CD14-positive monocyte (primary cell): ENCODE measurements at regions not wholly inside any gene's neighbourhood (a gene's known extent, or its start where the extent isn't known, plus 50 kb on each side); places are given as distances from the start of the nearest gene placed in this dataset.

ENCODE experiments used
- DNase-seq, 3 donors: peaks; one replicate each; pipeline ENCODE4 v3.0.0-alpha.2; 2011 to 2022
- H2AFZ ChIP-seq: 2 replicates; pipeline ENCODE4 v1.6.0; 2012; ENCODE audit warnings: mild to moderate bottlenecking, low read depth, low read length, inconsistent platforms; ENCODE audit not compliant: insufficient read depth, poor library complexity, severe bottlenecking
- H3K27ac ChIP-seq, 2 donors: 1 replicate in 1 of 2; 2 replicates in 1 of 2; pipeline ENCODE4 v1.5.1; 2012 to 2013; ENCODE audit warnings: low read length in 2 of 2, control low read depth in 1 of 2, inconsistent platforms in 1 of 2, low read depth in 1 of 2, mild to moderate bottlenecking in 1 of 2
- H3K27me3 ChIP-seq, 2 donors: one replicate each; pipeline versions ENCODE4 v1.6.0 to v1.6.1; 2011 to 2013; ENCODE audit warnings: low read length in 2 of 2; ENCODE audit not compliant: control insufficient read depth in 2 of 2, insufficient read depth in 2 of 2
- H3K36me3 ChIP-seq, 2 donors: replicated peaks in 1 of 2; 1 replicate in 1 of 2; 2 replicates in 1 of 2; pipeline versions ENCODE4 v1.5.1 to v1.6.1; 2012 to 2013; ENCODE audit warnings: low read length in 2 of 2, control low read depth in 1 of 2, inconsistent platforms in 1 of 2, mild to moderate bottlenecking in 1 of 2; ENCODE audit not compliant: insufficient read depth in 2 of 2, control insufficient read depth in 1 of 2
- H3K4me1 ChIP-seq, 2 donors: 1 replicate in 1 of 2; 2 replicates in 1 of 2; pipeline versions ENCODE4 v1.5.1 to v1.6.1; 2012 to 2013; ENCODE audit warnings: low read length in 2 of 2, control low read depth in 1 of 2, inconsistent platforms in 1 of 2, mild to moderate bottlenecking in 1 of 2, moderate library complexity in 1 of 2; ENCODE audit not compliant: insufficient read depth in 2 of 2, control insufficient read depth in 1 of 2
- H3K4me2 ChIP-seq: replicated peaks from 2 replicates; pipeline ENCODE3; 2012; ENCODE audit warnings: low read length, moderate library complexity, mild to moderate bottlenecking; ENCODE audit not compliant: poor library complexity, severe bottlenecking; ENCODE audit errors: extremely low read depth
- H3K4me3 ChIP-seq, 3 experiments: fragments of 200-600 bp in 1 of 3; sonication (generic) in 1 of 3; replicated peaks in 1 of 3; 1 replicate in 2 of 3; 2 replicates in 1 of 3; pipeline ENCODE4 v1.5.1; 2011 to 2013; ENCODE audit warnings: low read length in 3 of 3, mild to moderate bottlenecking in 3 of 3, control low read depth in 2 of 3, low read depth in 2 of 3, inconsistent platforms in 1 of 3, moderate library complexity in 1 of 3
- H3K79me2 ChIP-seq: 2 replicates; pipeline ENCODE4 v1.6.0; 2012; ENCODE audit warnings: mild to moderate bottlenecking, control low read depth, inconsistent platforms, low read length, moderate library complexity; ENCODE audit not compliant: insufficient read depth
- H3K9ac ChIP-seq: 2 replicates; pipeline ENCODE4 v1.6.0; 2017; ENCODE audit warnings: low read length, mild to moderate bottlenecking; ENCODE audit not compliant: insufficient read depth, poor library complexity, severe bottlenecking
- H3K9me3 ChIP-seq, 2 donors: replicated peaks in 1 of 2; 1 replicate in 1 of 2; 2 replicates in 1 of 2; pipeline versions ENCODE4 v1.5.1 to v1.6.1; 2012 to 2013; ENCODE audit warnings: low read length in 2 of 2, control low read depth in 1 of 2; ENCODE audit not compliant: control insufficient read depth in 1 of 2, insufficient read depth in 1 of 2
- H4K20me1 ChIP-seq: 2 replicates; pipeline ENCODE4 v1.6.0; 2012; ENCODE audit warnings: mild to moderate bottlenecking, low read length, control low read depth, moderate library complexity; ENCODE audit not compliant: insufficient read depth
- H3K27ac Mint-ChIP-seq, 7 donors: one replicate each; pipeline ENCODE4 v1.8.0; 2020; ENCODE audit warnings: mild to moderate bottlenecking in 7 of 7, mixed read lengths in 7 of 7, moderate library complexity in 6 of 7, inconsistent platforms in 2 of 7
- H3K27me3 Mint-ChIP-seq, 3 donors: one replicate each; pipeline ENCODE4 v1.8.0; 2021 to 2022; ENCODE audit warnings: low read depth in 3 of 3, mild to moderate bottlenecking in 3 of 3, mixed read lengths in 3 of 3, moderate library complexity in 3 of 3, inconsistent platforms in 1 of 3
- H3K36me3 Mint-ChIP-seq, 2 donors: one replicate each; pipeline ENCODE4 v1.8.0; 2020; ENCODE audit warnings: mixed read lengths in 2 of 2, inconsistent platforms in 1 of 2, mild to moderate bottlenecking in 1 of 2
- H3K4me1 Mint-ChIP-seq: one replicate; pipeline ENCODE4 v1.8.0; 2020; ENCODE audit warnings: mild to moderate bottlenecking, mixed read lengths
- H3K4me3 Mint-ChIP-seq, 2 donors: one replicate each; pipeline ENCODE4 v1.8.0; 2020; ENCODE audit warnings: mild to moderate bottlenecking in 2 of 2, mixed read lengths in 2 of 2, moderate library complexity in 1 of 2
- H3K9me3 Mint-ChIP-seq, 7 donors: one replicate each; pipeline ENCODE4 v1.8.0; 2020 to 2022; ENCODE audit warnings: mixed read lengths in 7 of 7, mild to moderate bottlenecking in 6 of 7, moderate library complexity in 6 of 7, inconsistent platforms in 2 of 7
- WGBS: methylation state at CpG from one replicate; pipeline ENCODE4 v1.1.5; 2013; ENCODE audit warnings: missing lambda C conversion rate; ENCODE audit not compliant: insufficient coverage; 5-methylcytosine and 5-hydroxymethylcytosine counted together
- intact Hi-C, 2 donors: fragments of 100-400 bp; cut with micrococcal nuclease; formaldehyde crosslinking; loops; one replicate each; pipeline versions ENCODE4 v1.15.0 to v1.15.1; 2023
- TF ChIP-seq, protein P1 (sequence below): fragments of 200-600 bp; IDR thresholded peaks from one replicate; pipeline ENCODE4 v1.8.0; 2022; ENCODE audit warnings: antibody characterized with exemption, mild to moderate bottlenecking

DNA sequence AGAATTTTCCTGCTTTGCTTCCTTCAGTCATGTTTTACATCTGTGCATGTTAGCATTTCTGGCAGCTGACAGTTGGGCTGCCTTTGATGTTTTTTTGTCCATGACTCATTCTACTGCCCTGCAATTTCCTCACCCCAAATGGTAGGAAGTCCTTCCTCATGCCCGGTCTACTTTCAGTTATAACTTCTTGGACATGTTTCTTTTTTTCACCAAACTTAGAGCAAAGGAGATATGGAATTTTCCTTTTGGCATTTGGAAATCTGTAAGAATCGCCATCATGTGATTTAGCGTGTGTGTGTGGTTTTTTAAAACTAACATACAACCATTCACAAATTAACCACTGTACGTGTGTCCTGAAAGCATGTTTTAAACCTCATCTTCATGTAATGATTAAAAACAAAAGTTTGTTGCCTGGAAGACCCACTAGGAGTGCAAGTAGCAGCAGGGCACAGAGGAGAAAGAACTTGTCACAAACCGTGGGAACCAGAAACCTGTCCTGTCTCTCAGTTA lies 430.7 kb upstream of the CFAP20DC start:
- no CpG with 5 or more reads among the region's 5 CpGs for WGBS
- Histone ChIP-seq H3K4me3 (peak overlapping the region in 1 of 3 experiments; percentile 41), H3K4me1 (peaks cover 21 to 30% of the 10 kb centered on the region in 2 donors), H3K4me2 (peak overlapping the region; percentile 42), H3K36me3 (no peaks in the 10 kb centered on the region), H3K9ac (no peak overlapping the region), H4K20me1 (no peaks in the 10 kb centered on the region), H2AFZ (peak overlapping the region; percentile 9), H3K9me3 (no peaks in the 10 kb centered on the region), H3K27me3 (no peaks in the 10 kb centered on the region), H3K79me2 (no peaks in the 10 kb centered on the region), H3K27ac (peak overlapping the region in 1 of 2 donors; percentile 45)
- peaks cover 0 to 1% (median 0%) of the 10 kb centered on the region in 7 donors for H3K9me3 Mint-ChIP-seq
- peak overlapping the region in 5 of 7 donors; percentile 2 to 83 (median 4) for H3K27ac Mint-ChIP-seq
- DNase-seq: peak; percentile 52 to 78 (median 63)
- H3K4me1 Mint-ChIP-seq: peaks cover 28% of the 10 kb centered on the region
- no peaks in the 10 kb centered on the region for H3K27me3 Mint-ChIP-seq
- TF ChIP-seq, protein P1, sequence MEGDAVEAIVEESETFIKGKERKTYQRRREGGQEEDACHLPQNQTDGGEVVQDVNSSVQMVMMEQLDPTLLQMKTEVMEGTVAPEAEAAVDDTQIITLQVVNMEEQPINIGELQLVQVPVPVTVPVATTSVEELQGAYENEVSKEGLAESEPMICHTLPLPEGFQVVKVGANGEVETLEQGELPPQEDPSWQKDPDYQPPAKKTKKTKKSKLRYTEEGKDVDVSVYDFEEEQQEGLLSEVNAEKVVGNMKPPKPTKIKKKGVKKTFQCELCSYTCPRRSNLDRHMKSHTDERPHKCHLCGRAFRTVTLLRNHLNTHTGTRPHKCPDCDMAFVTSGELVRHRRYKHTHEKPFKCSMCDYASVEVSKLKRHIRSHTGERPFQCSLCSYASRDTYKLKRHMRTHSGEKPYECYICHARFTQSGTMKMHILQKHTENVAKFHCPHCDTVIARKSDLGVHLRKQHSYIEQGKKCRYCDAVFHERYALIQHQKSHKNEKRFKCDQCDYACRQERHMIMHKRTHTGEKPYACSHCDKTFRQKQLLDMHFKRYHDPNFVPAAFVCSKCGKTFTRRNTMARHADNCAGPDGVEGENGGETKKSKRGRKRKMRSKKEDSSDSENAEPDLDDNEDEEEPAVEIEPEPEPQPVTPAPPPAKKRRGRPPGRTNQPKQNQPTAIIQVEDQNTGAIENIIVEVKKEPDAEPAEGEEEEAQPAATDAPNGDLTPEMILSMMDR: no peak
- intact Hi-C loops: no loop called here
- no peaks in the 10 kb centered on the region for H3K36me3 Mint-ChIP-seq
- H3K4me3 Mint-ChIP-seq: peak overlapping the region in 1 of 2 donors; percentile 64

DNA sequence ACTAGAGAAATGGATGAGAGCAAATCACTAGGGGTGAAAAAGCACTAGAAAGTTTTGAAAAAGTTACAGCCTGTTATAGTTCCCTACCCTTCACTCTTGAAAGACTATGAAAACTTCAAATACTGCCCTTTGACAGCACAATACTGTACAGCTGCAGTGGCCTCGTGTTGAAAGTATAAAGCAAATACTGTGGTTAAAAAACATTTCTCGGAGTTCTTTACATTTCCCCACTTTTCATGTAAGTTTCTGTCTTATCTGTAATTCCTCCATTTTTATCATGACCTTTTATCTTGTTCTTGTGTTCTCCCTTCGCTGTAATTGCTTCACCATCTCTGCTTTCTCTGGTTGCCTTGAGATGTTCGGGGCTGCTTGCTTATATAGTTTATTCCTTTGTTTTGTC lies 423.8 kb upstream of the CFAP20DC start:
- no peak overlapping the region for H3K27ac Mint-ChIP-seq
- DNase-seq: no peak
- H3K9me3 ChIP-seq: no peaks in the 10 kb centered on the region
- no CpG with 5 or more reads among the region's 4 CpGs for WGBS
- H3K79me2 ChIP-seq: no peaks in the 10 kb centered on the region
- intact Hi-C loops: no loop called here
- H3K9ac ChIP-seq: no peak overlapping the region
- no peaks in the 10 kb centered on the region for H3K36me3 ChIP-seq
- no peaks in the 10 kb centered on the region for H3K4me1 ChIP-seq
- H3K4me1 Mint-ChIP-seq: no peaks in the 10 kb centered on the region
- no peaks in the 10 kb centered on the region for H3K36me3 Mint-ChIP-seq
- peaks cover 2 to 12% (median 6%) of the 10 kb centered on the region in 7 donors for H3K9me3 Mint-ChIP-seq
- no peak overlapping the region for H3K4me2 ChIP-seq
- H3K27ac ChIP-seq: no peak overlapping the region
- TF ChIP-seq, protein P1: no peak
- H2AFZ ChIP-seq: no peak overlapping the region
- H3K4me3 ChIP-seq: no peak overlapping the region
- H3K27me3 Mint-ChIP-seq: peaks cover 0 to 2% (median 0%) of the 10 kb centered on the region in 3 donors
- H4K20me1 ChIP-seq: no peaks in the 10 kb centered on the region
- no peak overlapping the region for H3K4me3 Mint-ChIP-seq
- H3K27me3 ChIP-seq: no peaks in the 10 kb centered on the region
